Stomach (tissue), 4 donors: ENCODE measurements at regions not wholly inside any gene's neighbourhood (a gene's known extent, or its start where the extent isn't known, plus 50 kb on each side); places are given as distances from the start of the nearest gene placed in this dataset.

Experiments
- CTCF ChIP-seq, 7 experiments: fragments of 450-650 bp in 4 of 7; fragments of 200-600 bp in 3 of 7; sonication (generic) in 3 of 7; IDR thresholded peaks; one replicate each; pipeline ENCODE4 v1.5.1; 2016 to 2019; ENCODE audit warnings: antibody characterized with exemption in 7 of 7, control low read depth in 2 of 7, mild to moderate bottlenecking in 1 of 7
- POLR2A ChIP-seq, 4 donors: fragments of 450-650 bp; IDR thresholded peaks; one replicate each; pipeline ENCODE4 v1.6.1; 2016; ENCODE audit warnings: antibody characterized with exemption in 4 of 4, control low read depth in 2 of 4, mild to moderate bottlenecking in 1 of 4, moderate library complexity in 1 of 4
- POLR2AphosphoS5 ChIP-seq, 3 donors: sonication (generic); formaldehyde crosslinking; IDR thresholded peaks; one replicate each; pipeline ENCODE4 v1.6.1; 2016; ENCODE audit warnings: antibody characterized with exemption in 3 of 3

- TF ChIP-seq CTCF (IDR thresholded peaks at IDR 0.05) = no peak
- TF ChIP-seq POLR2A (IDR thresholded peaks at IDR 0.05) = no peak
- TF ChIP-seq POLR2AphosphoS5 (IDR thresholded peaks at IDR 0.05) = no peak
Measured at GRCh38 chr9:27791311-27791710, 218.0 kb upstream of the C9orf72 start.
